ENCODE measurements at regions not wholly inside any gene's neighbourhood (a gene's known extent, or its start where the extent isn't known, plus 50 kb on each side); places are given as distances from the start of the nearest gene placed in this dataset.

DNA sequence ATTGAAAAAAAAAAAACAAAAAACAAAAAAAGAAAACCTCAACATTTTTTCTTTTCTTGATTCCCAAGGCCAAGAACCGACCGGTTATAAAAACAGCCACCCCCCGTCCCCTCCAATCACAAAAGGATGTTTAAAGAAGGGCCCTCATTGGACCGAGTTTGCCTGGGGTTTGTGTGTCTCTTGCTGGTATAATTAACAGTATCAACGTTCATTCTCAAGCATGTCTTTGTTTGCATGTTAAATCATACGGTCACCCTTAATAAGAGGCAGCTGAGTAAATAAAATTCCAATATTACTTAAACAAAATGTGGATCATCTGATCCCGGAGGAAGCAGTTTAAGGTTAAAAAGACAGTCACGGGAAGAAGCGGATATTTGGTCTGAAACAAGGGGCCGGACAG lies 201.1 kb downstream of the PRDM2 start:
- peaks cover 2% of the 10 kb centered on the region for H3K27me3 Mint-ChIP-seq
- no peaks in the 10 kb centered on the region for H3K4me1 Mint-ChIP-seq (ENCODE audit: low read depth)
- peaks cover 4% of the 10 kb centered on the region for H3K9me3 Mint-ChIP-seq
- CTCF ChIA-PET, result no interaction called here
- no peak overlapping the region for H3K27ac Mint-ChIP-seq
- intact Hi-C loops (cut with micrococcal nuclease), result no loop called here
- no peak overlapping the region for H3K4me3 Mint-ChIP-seq
- POLR2A ChIA-PET, result no interaction called here
- no peak for DNase-seq
- H3K36me3 Mint-ChIP-seq, result no peaks in the 10 kb centered on the region

DNA sequence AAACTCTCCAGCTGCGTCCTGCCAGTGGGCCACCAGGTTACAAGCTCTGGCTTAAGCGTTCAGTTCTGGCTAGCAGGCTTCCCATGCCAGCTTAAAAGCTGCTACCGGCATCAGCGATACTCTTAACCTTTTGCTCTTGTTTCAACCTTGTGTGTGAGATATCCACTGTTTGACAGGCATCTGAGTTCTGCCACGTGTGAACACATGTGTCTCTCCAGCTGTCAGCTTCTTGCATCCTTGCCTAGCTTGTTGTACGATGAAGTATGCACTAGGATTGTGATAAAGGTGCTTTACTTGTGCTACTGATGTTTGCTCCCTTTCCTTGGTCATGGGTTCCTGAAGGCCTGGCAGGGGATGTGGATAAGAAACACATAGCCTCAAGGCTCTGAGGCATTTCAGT lies 201.6 kb downstream of the PRDM2 start:
- Mint-ChIP-seq H3K27me3 (peaks cover 2% of the 10 kb centered on the region), H3K4me1 (ENCODE audit: low read depth) (no peaks in the 10 kb centered on the region), H3K9me3 (peaks cover 4% of the 10 kb centered on the region), H3K27ac (no peak overlapping the region), H3K4me3 (no peak overlapping the region), H3K36me3 (no peaks in the 10 kb centered on the region)
- intact Hi-C loops (cut with micrococcal nuclease), result no loop called here
- no peak for DNase-seq
- ChIA-PET CTCF (no interaction called here), POLR2A (no interaction called here)

DNA sequence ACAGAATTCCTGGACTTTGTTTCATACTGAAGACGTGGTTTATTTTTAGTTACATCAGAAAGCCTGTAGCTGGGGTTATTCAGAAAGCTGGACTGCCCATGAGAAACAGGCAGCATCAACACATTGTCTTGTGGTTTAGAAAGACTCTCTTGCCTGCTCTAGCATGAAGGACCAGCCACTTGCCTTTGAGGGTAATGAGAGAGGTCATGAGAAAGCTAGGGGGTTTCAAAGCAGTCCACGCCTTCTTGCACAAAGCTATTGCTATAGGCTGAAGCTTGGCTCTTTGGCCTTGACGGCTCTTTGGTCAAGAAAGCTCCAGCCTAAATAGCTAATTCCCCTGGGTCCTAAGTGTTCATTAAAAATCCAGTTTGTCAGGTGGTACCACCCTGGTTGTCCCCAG lies 208.1 kb downstream of the PRDM2 start:
- Mint-ChIP-seq H3K36me3 (no peaks in the 10 kb centered on the region), H3K27me3 (no peaks in the 10 kb centered on the region), H3K4me1 (ENCODE audit: low read depth) (no peaks in the 10 kb centered on the region), H3K9me3 (peaks cover 4% of the 10 kb centered on the region), H3K27ac (no peak overlapping the region), H3K4me3 (no peak overlapping the region)
- intact Hi-C loops (cut with micrococcal nuclease), result no loop called here
- no peak for DNase-seq
- CTCF ChIA-PET, result no interaction called here
- POLR2A ChIA-PET, result no interaction called here

DNA sequence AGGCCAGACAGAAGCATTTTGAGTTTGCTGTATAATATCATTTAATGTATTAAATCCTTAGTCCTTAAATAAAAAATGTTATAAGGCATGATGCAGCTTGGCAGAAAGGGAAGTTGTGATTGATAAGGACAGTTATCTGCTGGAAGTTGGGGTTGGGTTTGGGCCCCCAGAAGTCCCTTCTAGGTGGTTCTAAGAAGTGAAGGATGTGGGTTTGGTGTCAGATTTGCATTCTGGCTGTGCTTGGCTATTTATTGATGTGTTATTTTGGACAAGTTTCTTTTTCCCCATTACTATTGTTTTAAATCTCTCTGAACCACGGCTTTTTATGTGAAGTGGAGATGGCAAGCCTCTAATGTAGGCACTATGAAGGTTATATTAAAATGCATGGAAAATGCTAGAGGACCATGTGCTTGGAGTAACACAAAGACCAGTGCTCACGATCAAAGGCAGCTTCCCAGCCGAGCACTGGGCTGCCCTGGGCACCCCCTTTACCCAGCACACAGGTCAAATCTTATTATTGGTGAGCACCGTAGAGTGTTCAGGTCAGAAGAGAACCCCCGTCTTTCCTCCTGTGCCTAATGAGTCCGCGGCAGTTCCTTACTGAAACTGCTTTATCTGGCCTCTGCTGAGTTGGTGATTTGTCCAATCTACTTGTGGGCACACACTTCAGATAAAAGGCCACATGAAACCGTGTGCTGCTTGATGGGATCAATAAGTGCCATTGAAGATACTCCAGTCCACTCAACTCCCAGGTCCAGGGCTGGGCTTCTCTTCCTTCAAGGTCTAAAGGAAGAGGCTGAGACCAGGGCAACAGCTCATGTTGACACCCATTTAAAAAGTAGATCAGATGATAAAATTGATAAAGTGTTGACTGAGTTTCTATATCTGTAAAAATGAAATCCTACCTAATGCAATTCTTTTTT lies 212.0 kb downstream of the PRDM2 start:
- intact Hi-C loops (cut with micrococcal nuclease), result no loop called here
- no peaks in the 10 kb centered on the region for H3K9me3 Mint-ChIP-seq
- H3K36me3 Mint-ChIP-seq, result no peaks in the 10 kb centered on the region
- H3K4me1 Mint-ChIP-seq (ENCODE audit: low read depth), result no peaks in the 10 kb centered on the region
- POLR2A ChIA-PET, result no interaction called here
- no peaks in the 10 kb centered on the region for H3K27me3 Mint-ChIP-seq
- H3K27ac Mint-ChIP-seq, result no peak overlapping the region
- CTCF ChIA-PET, result no interaction called here
- no peak for DNase-seq
- no peak overlapping the region for H3K4me3 Mint-ChIP-seq

DNA sequence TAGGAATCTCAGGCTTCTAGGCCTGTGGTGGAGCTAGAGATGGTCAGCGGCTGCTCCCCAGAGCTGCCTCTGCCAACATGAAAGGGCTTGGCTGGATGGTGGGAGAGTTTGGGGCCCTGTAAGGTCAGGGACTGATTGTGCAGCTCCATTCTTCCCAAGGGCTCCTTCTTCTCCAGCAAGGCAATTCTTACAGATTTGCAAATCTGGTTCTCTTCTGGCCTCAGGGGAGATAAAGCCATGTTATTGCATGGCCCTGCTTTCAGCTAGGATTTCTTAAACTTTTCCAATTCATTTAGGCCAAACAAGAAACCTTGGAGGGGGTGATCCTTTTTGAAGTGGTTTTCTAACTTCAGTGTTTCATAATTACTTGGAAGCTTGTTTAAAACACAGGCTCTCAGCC lies 213.4 kb downstream of the PRDM2 start:
- POLR2A ChIA-PET, result no interaction called here
- no peaks in the 10 kb centered on the region for H3K4me1 Mint-ChIP-seq (ENCODE audit: low read depth)
- H3K9me3 Mint-ChIP-seq, result no peaks in the 10 kb centered on the region
- DNase-seq, result no peak
- no peaks in the 10 kb centered on the region for H3K27me3 Mint-ChIP-seq
- intact Hi-C loops (cut with micrococcal nuclease), result no loop called here
- H3K27ac Mint-ChIP-seq, result no peak overlapping the region
- H3K36me3 Mint-ChIP-seq, result no peaks in the 10 kb centered on the region
- CTCF ChIA-PET, result no interaction called here
- H3K4me3 Mint-ChIP-seq, result no peak overlapping the region

DNA sequence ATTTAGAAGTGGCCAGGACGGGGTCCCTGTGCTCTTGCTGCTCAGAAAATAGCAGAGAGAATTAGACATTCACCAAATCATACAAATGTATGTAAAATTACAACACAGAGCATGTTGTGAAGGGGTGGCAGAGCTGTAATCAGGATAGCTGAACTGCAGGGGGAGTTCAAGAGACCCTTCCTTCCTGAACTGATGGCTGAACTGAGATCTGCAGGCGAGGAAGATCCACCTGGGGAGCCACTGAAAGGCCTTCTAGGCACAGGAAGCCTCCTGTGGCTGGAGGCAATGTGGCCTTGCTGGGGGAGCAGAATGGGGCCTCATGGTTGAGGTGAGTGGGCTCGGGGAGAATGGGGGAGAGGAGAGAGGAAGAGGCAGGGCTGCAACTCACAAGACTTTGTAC lies 216.5 kb downstream of the PRDM2 start:
- H3K9me3 Mint-ChIP-seq, result no peaks in the 10 kb centered on the region
- intact Hi-C loops (cut with micrococcal nuclease), result no loop called here
- H3K27me3 Mint-ChIP-seq, result peaks cover 2% of the 10 kb centered on the region
- H3K36me3 Mint-ChIP-seq, result no peaks in the 10 kb centered on the region
- H3K27ac Mint-ChIP-seq, result no peak overlapping the region
- H3K4me1 Mint-ChIP-seq (ENCODE audit: low read depth), result no peaks in the 10 kb centered on the region
- ChIA-PET CTCF (no interaction called here), POLR2A (no interaction called here)
- no peak overlapping the region for H3K4me3 Mint-ChIP-seq
- no peak for DNase-seq

DNA sequence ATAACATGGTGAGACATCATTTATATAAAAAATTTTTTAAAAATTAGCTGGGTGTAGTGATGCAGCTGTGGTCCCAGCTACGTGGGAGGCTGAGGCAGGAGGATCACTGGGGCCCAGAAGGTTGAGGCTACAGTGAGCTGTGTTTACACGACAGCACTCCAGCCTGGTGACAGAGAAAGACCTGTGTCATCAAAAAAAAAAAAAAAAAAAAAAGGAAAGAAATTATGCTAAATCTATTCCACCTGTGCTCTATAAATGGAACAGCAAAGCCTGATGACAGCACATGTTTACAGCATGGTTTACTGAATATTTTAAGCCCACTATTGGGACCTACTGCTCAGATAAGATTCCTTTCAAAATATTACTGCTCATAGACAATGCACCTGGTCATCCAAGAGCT lies 217.6 kb downstream of the PRDM2 start:
- ChIA-PET CTCF (no interaction called here), POLR2A (no interaction called here)
- Mint-ChIP-seq H3K27me3 (peaks cover 2% of the 10 kb centered on the region), H3K4me1 (ENCODE audit: low read depth) (no peaks in the 10 kb centered on the region), H3K4me3 (no peak overlapping the region), H3K27ac (no peak overlapping the region), H3K9me3 (no peaks in the 10 kb centered on the region), H3K36me3 (no peaks in the 10 kb centered on the region)
- intact Hi-C loops (cut with micrococcal nuclease), result no loop called here
- no peak for DNase-seq

DNA sequence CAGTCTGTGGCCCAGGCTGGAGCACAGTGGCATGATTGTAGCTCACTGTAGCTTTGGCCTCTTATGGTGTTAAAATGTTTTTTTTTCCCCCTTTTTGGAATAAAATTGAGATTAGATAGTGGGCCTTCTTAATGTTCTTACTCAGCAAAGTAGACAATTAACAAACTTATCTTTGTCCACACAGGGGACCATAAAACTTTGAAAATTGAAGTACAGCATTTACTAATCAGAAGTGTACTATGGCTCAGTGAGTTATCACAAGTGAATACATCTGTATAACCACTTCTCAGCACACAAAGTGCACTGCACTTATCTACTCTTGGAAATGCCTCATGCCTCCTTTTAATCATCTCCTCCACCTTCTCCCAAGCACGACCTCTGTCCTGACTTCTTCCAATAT lies 218.9 kb downstream of the PRDM2 start:
- intact Hi-C loops (cut with micrococcal nuclease), result no loop called here
- Mint-ChIP-seq H3K36me3 (no peaks in the 10 kb centered on the region), H3K27me3 (peaks cover 6% of the 10 kb centered on the region), H3K9me3 (no peaks in the 10 kb centered on the region), H3K4me1 (ENCODE audit: low read depth) (no peaks in the 10 kb centered on the region), H3K4me3 (no peak overlapping the region), H3K27ac (no peak overlapping the region)
- no peak for DNase-seq
- POLR2A ChIA-PET, result no interaction called here
- CTCF ChIA-PET, result no interaction called here

DNA sequence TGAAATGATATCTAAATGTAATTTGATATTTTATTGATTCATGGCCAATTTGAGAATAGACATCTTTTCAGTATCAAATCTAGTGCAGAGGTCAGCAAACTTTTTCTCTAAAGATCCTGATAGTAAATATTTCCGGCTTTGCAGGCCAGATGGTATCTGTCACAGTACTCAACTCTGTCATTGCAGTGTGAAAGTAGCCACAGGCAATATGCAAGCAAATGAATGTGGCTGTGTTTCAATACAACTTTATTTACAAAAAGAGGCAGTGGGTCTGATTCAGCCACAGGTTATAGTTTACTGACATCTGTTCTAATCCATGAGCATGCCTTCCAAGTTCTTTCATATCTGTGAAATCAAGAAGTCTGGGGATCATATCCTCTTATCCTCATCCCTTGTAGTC lies 221.2 kb downstream of the PRDM2 start:
- no peaks in the 10 kb centered on the region for H3K4me1 Mint-ChIP-seq (ENCODE audit: low read depth)
- no peak for DNase-seq
- H3K9me3 Mint-ChIP-seq, result no peaks in the 10 kb centered on the region
- CTCF ChIA-PET, result no interaction called here
- H3K36me3 Mint-ChIP-seq, result no peaks in the 10 kb centered on the region
- POLR2A ChIA-PET, result no interaction called here
- H3K27me3 Mint-ChIP-seq, result peaks cover 12% of the 10 kb centered on the region
- no peak overlapping the region for H3K27ac Mint-ChIP-seq
- H3K4me3 Mint-ChIP-seq, result no peak overlapping the region
- intact Hi-C loops (cut with micrococcal nuclease), result no loop called here

DNA sequence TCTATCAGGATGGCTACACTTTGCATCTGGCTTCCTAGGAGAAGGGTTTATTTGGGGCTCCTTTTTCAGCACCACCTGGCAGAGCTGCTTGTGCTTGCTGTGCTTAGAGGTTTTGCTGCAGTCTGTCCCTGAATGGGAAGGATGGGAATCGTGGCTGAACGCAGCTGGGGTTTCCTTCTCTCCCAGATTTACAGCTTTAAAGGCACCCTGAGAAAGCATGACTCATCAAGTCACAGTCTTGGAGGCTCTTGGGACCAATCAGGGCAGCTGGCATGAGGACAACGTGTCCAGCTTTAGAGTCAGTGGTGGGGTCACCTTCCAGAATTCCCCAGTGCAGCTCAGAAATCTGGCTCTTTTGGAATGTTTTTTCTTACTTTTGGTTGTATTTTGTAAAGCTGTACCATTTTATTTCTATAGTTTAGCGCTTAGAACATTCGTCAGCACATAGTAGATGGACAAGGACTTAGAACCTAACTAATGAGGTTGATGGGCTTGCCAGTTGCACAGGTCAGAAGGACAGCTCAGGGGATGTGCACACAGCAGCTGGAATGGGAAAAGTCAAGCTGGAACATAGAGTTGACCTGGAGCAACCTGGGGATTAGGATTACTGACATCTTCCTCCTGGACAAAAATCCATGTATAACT lies 222.6 kb downstream of the PRDM2 start:
- Mint-ChIP-seq H3K4me1 (ENCODE audit: low read depth) (no peaks in the 10 kb centered on the region), H3K36me3 (no peaks in the 10 kb centered on the region), H3K27me3 (peaks cover 12% of the 10 kb centered on the region), H3K9me3 (no peaks in the 10 kb centered on the region), H3K27ac (no peak overlapping the region), H3K4me3 (no peak overlapping the region)
- no peak for DNase-seq
- intact Hi-C loops (cut with micrococcal nuclease), result no loop called here
- ChIA-PET POLR2A (no interaction called here), CTCF (no interaction called here)

DNA sequence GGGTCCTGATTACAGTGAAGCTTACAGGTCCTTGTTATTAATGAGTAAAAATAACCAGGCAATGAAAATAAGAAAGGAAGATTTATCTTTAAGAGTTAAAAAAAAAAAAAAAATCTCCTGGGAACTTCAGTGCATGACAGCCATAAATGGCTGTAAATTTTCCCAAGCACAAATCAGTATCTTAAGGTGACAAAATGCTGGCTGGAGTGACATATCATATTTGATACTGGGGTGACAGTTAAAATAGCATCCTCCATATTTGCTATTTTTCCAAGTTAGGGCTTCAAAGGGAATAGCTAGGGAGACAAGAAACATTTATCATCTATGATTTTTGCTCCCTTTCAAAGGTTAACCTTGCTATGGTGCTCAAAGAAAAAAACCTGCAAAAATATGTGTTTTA lies 226.6 kb downstream of the PRDM2 start:
- H3K27ac Mint-ChIP-seq, result no peak overlapping the region
- H3K27me3 Mint-ChIP-seq, result peaks cover 13% of the 10 kb centered on the region
- ChIA-PET POLR2A (no interaction called here), CTCF (interaction anchor here (0.6 kb wide), 1 partner anchor 24 kb away, joined by 3 read pairs; no protein-coding TSS in a partner anchor)
- H3K36me3 Mint-ChIP-seq, result no peaks in the 10 kb centered on the region
- no peaks in the 10 kb centered on the region for H3K4me1 Mint-ChIP-seq (ENCODE audit: low read depth)
- no peaks in the 10 kb centered on the region for H3K9me3 Mint-ChIP-seq
- H3K4me3 Mint-ChIP-seq, result no peak overlapping the region
- no peak for DNase-seq
- intact Hi-C loops (cut with micrococcal nuclease), result no loop called here

DNA sequence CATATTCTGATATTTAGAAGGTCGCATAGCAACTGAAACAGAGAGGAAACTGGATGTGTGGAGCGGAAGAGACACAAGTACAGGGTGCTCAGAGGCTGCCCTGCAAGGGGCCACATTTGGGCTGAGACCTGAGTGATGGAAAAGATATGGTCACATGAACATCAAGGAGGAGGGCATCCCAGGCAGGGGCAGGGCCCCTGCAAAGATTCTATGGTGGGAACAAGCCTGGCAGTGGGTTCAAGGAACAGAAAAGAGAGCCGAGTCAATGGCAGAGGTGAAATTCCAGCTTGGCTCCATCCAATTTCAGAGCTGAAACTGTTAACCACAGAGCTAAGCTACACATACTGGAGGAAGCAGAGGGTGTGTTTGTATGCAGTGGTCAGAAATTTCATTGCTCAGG lies 227.7 kb downstream of the PRDM2 start:
- no peak for DNase-seq
- POLR2A ChIA-PET, result no interaction called here
- peaks cover 13% of the 10 kb centered on the region for H3K27me3 Mint-ChIP-seq
- intact Hi-C loops (cut with micrococcal nuclease), result no loop called here
- no peak overlapping the region for H3K4me3 Mint-ChIP-seq
- H3K4me1 Mint-ChIP-seq (ENCODE audit: low read depth), result no peaks in the 10 kb centered on the region
- H3K27ac Mint-ChIP-seq, result no peak overlapping the region
- no peaks in the 10 kb centered on the region for H3K36me3 Mint-ChIP-seq
- no peaks in the 10 kb centered on the region for H3K9me3 Mint-ChIP-seq
- CTCF ChIA-PET, result no interaction called here

DNA sequence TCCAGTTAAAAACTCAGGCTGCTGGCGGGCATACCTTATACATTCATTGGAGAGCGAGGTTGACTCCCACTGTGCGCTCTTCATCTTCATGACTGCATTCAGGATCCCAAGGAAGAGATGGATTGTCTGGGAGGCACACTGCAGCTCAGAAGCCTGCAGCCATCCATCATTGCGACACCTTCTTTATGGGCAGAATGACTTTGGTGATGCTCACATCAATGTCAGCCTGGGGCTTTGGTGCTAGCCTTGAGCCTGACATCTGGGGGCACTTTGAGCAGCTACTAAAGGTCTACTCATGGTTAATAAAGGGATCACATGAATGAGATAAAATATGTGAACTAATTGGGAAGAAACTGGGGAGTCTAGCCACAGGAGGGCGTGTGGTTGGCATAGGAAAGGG lies 229.3 kb downstream of the PRDM2 start:
- no peak overlapping the region for H3K4me3 Mint-ChIP-seq
- no peaks in the 10 kb centered on the region for H3K36me3 Mint-ChIP-seq
- POLR2A ChIA-PET, result interaction anchor here (0.7 kb wide), 1 partner anchor 425 kb away, joined by 3 read pairs; no protein-coding TSS in a partner anchor
- no peaks in the 10 kb centered on the region for H3K9me3 Mint-ChIP-seq
- intact Hi-C loops (cut with micrococcal nuclease), result no loop called here
- peaks cover 8% of the 10 kb centered on the region for H3K27me3 Mint-ChIP-seq
- DNase-seq, result no peak
- CTCF ChIA-PET, result interaction anchor here (0.6 to 1.0 kb wide), 3 partner anchors 14 to 382 kb away, joined by 3 to 5 read pairs (median 3); no protein-coding TSS in a partner anchor
- H3K27ac Mint-ChIP-seq, result no peak overlapping the region
- H3K4me1 Mint-ChIP-seq (ENCODE audit: low read depth), result no peaks in the 10 kb centered on the region
